ENCODE measurements at regions not wholly inside any gene's neighbourhood (a gene's known extent, or its start where the extent isn't known, plus 50 kb on each side); places are given as distances from the start of the nearest gene placed in this dataset.

GRCh38 chr10:8510471-8510870 is 456.0 kb downstream of the GATA3 start:
- TF ChIP-seq CTCF (IDR thresholded peaks at IDR 0.05) (no peak), EZH2 (IDR thresholded peaks at IDR 0.05) (no peak), EZH2phosphoT487 (IDR thresholded peaks at IDR 0.05) (no peak)

Data from neural progenitor cell (in vitro differentiated cells).